GM12891 (cell line): ENCODE measurements at regions not wholly inside any gene's neighbourhood (a gene's known extent, or its start where the extent isn't known, plus 50 kb on each side); places are given as distances from the start of the nearest gene placed in this dataset.

ENCODE experiments used
- POLR2A ChIP-seq: IDR thresholded peaks from 2 replicates; pipeline ENCODE4 v1.6.1; 2011; ENCODE audit warnings: low read depth, low read length, control low read depth
- POLR2AphosphoS5 ChIP-seq: IDR thresholded peaks from 2 replicates; pipeline ENCODE4 v1.6.1; 2011; ENCODE audit warnings: low read depth, low read length, control low read depth
- SPI1 ChIP-seq: IDR thresholded peaks from 2 replicates; pipeline ENCODE4 v1.6.1; 2011; ENCODE audit warnings: low read depth, low read length, control low read depth
- TAF1 ChIP-seq: IDR thresholded peaks from 2 replicates; pipeline ENCODE4 v1.6.1; 2011; ENCODE audit warnings: low read depth, low read length, control low read depth

GRCh38 chr1:8097908-8098307 lies 71.8 kb upstream of the ERRFI1 start:
- TF ChIP-seq TAF1 (no peak), SPI1 (no peak), POLR2A (no peak), POLR2AphosphoS5 (no peak)
